GM19351 (cell line): ENCODE measurements at regions not wholly inside any gene's neighbourhood (a gene's known extent, or its start where the extent isn't known, plus 50 kb on each side); places are given as distances from the start of the nearest gene placed in this dataset.
"Not testable (repeated sequence)": the region's sequence is repeated elsewhere in the genome, so short reads cannot be mapped to it uniquely, and the experiment has no call there.

Experiments used
- ATAC-seq: cut with Tn5 transposase; IDR thresholded peaks from one replicate; pipeline ENCODE4 v1.9.1; 2021; ENCODE audit warnings: mild to moderate bottlenecking, moderate library complexity; ENCODE audit not compliant: unreplicated experiment

GRCh38 chr4:31427691-31428090 is 707.5 kb downstream of the PCDH7 start:
- ATAC-seq = no peak

DNA sequence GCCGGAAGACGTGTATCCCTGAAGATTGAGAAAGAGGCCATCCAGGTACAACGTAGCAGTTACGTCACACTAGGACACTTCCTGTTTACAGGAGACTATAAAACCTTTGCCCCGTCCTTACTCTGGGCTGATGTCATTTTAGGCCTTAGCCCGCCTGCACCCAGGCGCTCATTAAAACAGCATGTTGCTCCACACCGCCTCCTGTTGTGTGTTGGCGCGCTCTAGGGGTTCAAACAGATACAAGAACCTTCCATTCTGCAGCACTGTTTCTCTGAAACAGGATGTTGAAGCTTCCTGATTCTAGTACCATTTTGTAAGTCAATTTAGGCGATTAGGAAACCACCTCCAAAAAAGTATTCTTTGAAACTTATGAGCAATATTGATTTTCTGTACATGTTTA is 722.1 kb downstream of the PCDH7 start:
- ATAC-seq = no peak

DNA sequence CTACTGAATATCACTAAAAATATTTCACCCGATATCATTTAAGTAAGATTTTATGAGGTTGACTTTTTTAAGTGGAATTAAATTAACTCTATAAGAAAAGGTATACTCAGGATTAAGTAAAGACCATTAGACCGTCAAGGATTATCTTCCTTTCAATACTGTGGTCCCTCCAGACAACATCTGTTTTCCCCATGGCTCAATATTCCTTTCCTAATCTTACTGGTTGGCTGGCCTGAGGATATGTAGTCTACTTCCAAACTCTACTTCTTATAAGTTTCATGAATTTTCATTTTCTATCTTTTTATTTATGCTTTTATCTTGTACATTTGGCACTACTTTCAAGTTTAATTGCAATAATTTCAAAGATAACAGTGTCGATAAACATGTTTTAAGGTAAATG is 725.4 kb downstream of the PCDH7 start:
- ATAC-seq = no peak

DNA sequence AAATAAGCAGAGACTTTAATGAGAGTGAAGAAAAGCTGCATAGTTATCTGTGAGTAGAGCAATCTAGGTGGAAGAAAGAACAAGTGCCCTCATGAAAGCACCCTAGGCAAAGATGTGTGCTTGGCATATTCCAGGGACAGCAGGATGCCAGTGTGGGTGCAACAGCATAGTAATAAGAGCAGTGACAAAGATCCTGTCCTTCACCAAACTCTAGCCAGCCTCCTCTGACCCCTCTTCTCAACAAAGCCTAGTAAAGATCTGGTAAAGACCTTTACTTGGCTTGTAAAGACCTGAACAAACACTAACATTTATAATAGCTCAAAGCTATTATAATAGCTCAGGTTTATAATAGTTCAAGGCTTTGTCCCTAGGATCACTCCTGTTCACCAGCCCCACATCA is 735.4 kb downstream of the PCDH7 start:
- ATAC-seq = no peak

- ATAC-seq = no peak
Measured at GRCh38 chr4:31458813-31459212, 738.6 kb downstream of the PCDH7 start.

GRCh38 chr4:31461421-31461820 is 741.3 kb downstream of the PCDH7 start:
- no peak for ATAC-seq

DNA sequence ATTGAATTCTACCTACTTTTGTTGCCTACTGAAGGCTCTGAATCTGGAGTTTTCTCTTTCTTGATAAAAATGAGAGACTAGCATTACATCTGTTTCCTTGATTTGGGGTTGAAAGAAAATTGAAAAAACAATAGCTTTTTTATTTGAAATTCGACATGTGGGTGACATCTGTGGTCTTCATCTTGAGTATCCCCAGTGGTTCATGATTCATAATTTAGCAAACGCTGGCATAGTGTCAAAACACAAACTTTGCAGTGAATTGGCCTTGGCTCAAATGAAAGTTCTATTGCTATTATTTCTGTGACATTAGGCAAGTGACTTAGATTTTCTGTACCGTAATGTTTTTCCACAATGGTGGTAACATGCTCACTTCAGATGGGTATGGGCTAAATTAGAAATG is 747.6 kb downstream of the PCDH7 start:
- no peak for ATAC-seq

- no peak for ATAC-seq
Measured at GRCh38 chr4:31474221-31474620, 754.1 kb downstream of the PCDH7 start.

GRCh38 chr4:31482691-31483090 is 762.5 kb downstream of the PCDH7 start:
- no peak for ATAC-seq

GRCh38 chr4:31499216-31499615 is 779.0 kb downstream of the PCDH7 start:
- ATAC-seq = not testable (repeated sequence)

GRCh38 chr4:31516520-31516919 is 796.4 kb downstream of the PCDH7 start:
- ATAC-seq = no peak

DNA sequence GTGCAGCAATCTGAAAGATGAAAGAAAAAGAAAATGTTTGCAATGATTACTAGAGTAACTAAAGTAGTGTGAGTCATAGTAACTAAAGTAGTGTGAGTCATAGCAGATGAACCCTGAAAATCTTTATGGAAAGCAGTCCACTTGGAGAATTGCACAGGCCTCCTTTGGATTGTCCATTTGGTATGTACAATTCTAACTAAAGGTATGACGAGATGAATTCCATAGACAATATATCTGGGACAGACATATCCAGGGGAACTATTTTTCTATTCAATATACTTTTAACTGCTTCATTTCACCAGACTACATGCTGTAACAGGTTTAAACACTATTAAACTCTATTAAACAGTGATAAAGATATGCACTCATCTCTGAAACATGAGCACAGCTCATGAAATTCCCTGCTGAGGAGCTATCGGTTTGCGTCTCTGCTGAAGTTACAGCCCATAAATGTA is 798.7 kb downstream of the PCDH7 start:
- ATAC-seq = no peak

- no peak for ATAC-seq
Measured at GRCh38 chr4:31530555-31530954, 810.4 kb downstream of the PCDH7 start.

GRCh38 chr4:31538877-31539276 is 818.7 kb downstream of the PCDH7 start:
- ATAC-seq = no peak

GRCh38 chr4:31539284-31540069 is 819.3 kb downstream of the PCDH7 start:
- ATAC-seq = no peak

DNA sequence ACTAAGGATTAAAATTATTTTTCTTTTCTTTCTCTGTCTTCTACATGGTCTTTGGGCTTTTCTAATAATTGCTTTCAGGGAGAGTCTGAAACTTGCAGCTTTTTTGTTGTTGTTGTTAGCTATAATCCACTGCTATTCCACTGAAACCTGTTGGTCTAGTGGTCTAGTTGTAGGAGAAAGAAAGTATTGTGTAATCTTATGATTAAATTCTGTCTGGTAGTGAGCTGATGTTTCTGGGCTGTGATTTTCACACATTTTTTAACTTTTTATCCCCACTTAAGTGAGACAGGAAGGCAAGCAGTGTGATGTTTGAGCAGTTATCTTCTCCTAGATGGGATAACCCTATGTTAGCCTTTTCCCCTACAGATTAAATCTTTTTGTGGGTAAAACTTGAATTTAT is 825.2 kb downstream of the PCDH7 start:
- no peak for ATAC-seq

- no peak for ATAC-seq
Measured at GRCh38 chr4:31545755-31546154, 825.6 kb downstream of the PCDH7 start.

DNA sequence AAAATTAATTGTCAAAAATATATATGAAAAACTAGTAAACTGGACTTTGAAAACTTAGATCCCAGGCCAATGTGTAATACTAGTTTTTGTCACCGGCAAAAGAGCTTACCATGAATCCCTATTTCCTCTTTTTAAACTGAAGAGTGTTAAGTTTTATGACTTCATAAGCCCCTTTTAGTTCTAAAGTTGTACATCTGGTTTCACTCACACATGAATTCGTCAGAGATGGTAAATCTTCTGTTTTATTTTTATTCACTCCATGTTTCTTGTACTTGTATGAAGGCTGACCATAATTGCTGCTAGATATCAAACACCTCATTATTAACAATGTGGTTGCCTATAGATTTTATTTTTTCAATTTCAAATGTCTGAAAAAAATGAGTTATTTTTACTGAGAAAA is 827.9 kb downstream of the PCDH7 start:
- ATAC-seq = no peak

DNA sequence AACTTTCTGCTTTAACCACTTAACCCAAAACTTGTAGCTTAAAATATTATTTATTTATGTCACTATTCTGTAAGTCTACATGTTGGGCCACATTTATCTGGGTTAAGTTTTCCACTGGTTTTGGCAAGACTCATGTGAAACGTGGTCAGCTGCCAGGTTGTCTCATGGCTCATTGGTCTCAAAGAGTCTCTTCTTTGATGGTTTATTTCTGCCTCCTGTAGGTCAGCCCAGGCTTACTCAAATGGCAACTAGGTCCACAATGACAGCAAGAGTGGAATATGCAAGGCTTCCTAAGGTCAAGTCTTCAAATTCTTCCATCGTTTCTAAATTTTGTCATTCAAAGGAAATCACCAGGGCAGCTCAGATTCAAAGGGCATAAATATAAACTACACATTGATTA is 828.7 kb downstream of the PCDH7 start:
- ATAC-seq = no peak

DNA sequence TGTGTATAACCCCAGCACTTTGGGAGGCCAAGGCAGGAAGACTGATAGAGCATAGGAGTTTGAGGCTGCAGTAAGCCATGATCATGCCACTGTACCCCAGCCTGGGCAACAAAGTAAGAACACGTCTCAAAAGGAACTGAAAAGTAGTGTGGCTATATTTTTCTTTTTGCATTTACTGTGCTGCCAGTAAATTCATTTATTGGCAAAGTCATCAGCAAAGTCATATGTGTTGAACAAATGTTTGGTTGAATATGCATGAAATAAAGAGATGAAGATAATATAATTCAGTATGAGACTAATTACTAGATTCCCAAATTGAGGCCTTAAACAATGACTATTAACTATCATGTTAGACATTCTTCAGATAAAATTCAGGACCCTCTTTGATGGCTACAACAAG is 829.1 kb downstream of the PCDH7 start:
- no peak for ATAC-seq

GRCh38 chr4:31557437-31557836 is 837.3 kb downstream of the PCDH7 start:
- ATAC-seq = no peak

- no peak for ATAC-seq
Measured at GRCh38 chr4:31573554-31573953, 853.4 kb downstream of the PCDH7 start.

DNA sequence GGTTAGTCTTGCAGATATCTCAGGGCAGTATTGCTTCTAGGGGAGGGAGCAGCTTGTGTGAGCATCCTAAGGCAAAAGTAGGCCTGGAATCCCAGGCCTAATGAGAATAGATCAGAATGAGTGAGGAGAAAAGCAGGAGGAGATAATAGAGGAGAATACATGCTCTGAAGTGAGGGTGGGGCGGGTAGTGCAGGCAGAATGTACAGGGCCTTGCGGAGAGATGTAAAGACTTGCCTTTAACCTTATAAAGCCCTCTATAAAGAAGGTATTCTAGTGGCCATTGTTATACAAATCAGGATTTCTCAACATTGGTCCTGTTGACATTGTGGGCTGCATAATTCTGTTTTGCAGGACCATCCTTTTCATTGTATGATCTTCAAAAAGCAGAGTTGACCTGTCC is 855.3 kb downstream of the PCDH7 start:
- ATAC-seq = no peak
